22Rv1 (cell line): ENCODE measurements at regions not wholly inside any gene's neighbourhood (a gene's known extent, or its start where the extent isn't known, plus 50 kb on each side); places are given as distances from the start of the nearest gene placed in this dataset.

Source experiments
- CTCF ChIP-seq: fragments of 450-650 bp; IDR thresholded peaks from 2 replicates; pipeline ENCODE4 v1.5.1; 2017; ENCODE audit warnings: mild to moderate bottlenecking
- ZFX ChIP-seq: fragments of 450-650 bp; IDR thresholded peaks from 2 replicates; pipeline ENCODE4 v1.6.1; 2017; ENCODE audit warnings: antibody characterized with exemption, borderline replicate concordance

DNA sequence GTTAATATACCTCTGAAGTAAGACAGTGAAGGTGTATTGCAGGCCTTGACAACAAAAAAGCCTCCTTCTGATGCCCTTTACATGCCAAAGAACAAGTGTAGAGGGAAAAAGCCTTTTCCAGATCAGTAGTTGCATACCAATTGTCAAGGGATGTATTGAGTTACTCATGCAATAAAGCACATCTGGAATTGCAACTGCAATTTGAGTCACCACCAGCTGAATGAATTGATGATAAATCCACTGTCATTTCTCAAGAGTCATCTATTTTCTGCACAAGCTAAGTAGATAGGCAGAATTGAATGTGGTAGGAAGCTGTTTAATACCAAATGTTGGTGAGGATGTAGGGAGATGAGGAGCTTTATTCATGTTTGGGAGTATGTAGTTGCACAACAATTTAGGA lies 325.9 kb upstream of the SMIM30 start:
- TF ChIP-seq CTCF (no peak), ZFX (no peak)
